SK-N-SH (cell line): ENCODE measurements at regions not wholly inside any gene's neighbourhood (a gene's known extent, or its start where the extent isn't known, plus 50 kb on each side); places are given as distances from the start of the nearest gene placed in this dataset.

ENCODE experiments used
- CTCF ChIA-PET: fragments of 300-600, 350-600 bp; formaldehyde crosslinking; extraction: SDS; loops from one replicate; lab custom pipeline; 2021; lab: Yijun Ruan, JAX
- POLR2A ChIA-PET: fragments of 350-600 bp; sonication (Branson Sonifier 250); formaldehyde crosslinking; extraction: SDS; loops from one replicate; lab custom pipeline; 2020; ENCODE audit warnings: antibody characterized with exemption, inconsistent platforms; lab: Yijun Ruan, JAX
- DNase-seq: peaks from one replicate; pipeline ENCODE4 v3.0.0; 2012
- H2AFZ ChIP-seq: fragments of 200-600 bp; sonication (generic); 2 replicates; pipeline ENCODE4 v1.8.1; 2016; ENCODE audit warnings: antibody characterized with exemption, mild to moderate bottlenecking, low read depth
- H3F3A ChIP-seq: fragments of 200-600 bp; sonication (generic); replicated peaks from 2 replicates; pipeline ENCODE3; 2016; ENCODE audit warnings: antibody characterized with exemption, mild to moderate bottlenecking; ENCODE audit not compliant: insufficient read depth
- H3K27ac ChIP-seq, 2 experiments: fragments of 200-500 bp in 1 of 2; fragments of 200-600 bp in 1 of 2; sonication (Bioruptor generic) in 1 of 2; sonication (generic), shearing (Covaris generic) in 1 of 2; 2 replicates each; pipeline versions ENCODE4 v1.5.1 to v1.6.1; 2014 to 2016; ENCODE audit warnings: low read depth in 2 of 2, inconsistent platforms in 1 of 2, low read length in 1 of 2, mild to moderate bottlenecking in 1 of 2, mixed read lengths in 1 of 2
- H3K27me3 ChIP-seq: fragments of 200-600 bp; sonication (generic), shearing (Covaris generic); 2 replicates; pipeline ENCODE4 v1.6.1; 2016; ENCODE audit warnings: mixed run types; ENCODE audit not compliant: insufficient read depth
- H3K36me3 ChIP-seq, 2 experiments: fragments of 200-500 bp in 1 of 2; fragments of 200-600 bp in 1 of 2; sonication (Bioruptor generic) in 1 of 2; sonication (generic) in 1 of 2; replicated peaks in 1 of 2; 2 replicates each; pipeline versions ENCODE3 to v1.5.1; 2014 to 2016; ENCODE audit warnings: low read length in 1 of 2, mild to moderate bottlenecking in 1 of 2; ENCODE audit not compliant: insufficient read depth in 2 of 2, control insufficient read depth in 1 of 2
- H3K4me1 ChIP-seq, 2 experiments: fragments of 200-500 bp in 1 of 2; fragments of 200-600 bp in 1 of 2; sonication (Bioruptor generic) in 1 of 2; sonication (generic), shearing (Covaris generic) in 1 of 2; 2 replicates each; pipeline versions ENCODE4 v1.5.1 to v1.6.1; 2014 to 2016; ENCODE audit warnings: low read depth in 1 of 2, low read length in 1 of 2, mixed run types in 1 of 2; ENCODE audit not compliant: insufficient read depth in 2 of 2, control insufficient read depth in 1 of 2
- H3K4me2 ChIP-seq: fragments of 200-600 bp; sonication (generic), shearing (Covaris generic); 2 replicates; pipeline ENCODE4 v1.6.1; 2017; ENCODE audit warnings: mixed run types
- H3K4me3 ChIP-seq, 2 experiments: fragments of 200-500 bp in 1 of 2; fragments of 200-600 bp in 1 of 2; sonication (Bioruptor generic) in 1 of 2; sonication (generic), shearing (Covaris generic) in 1 of 2; 2 replicates each; pipeline versions ENCODE4 v1.5.1 to v1.8.1; 2014 to 2016; ENCODE audit warnings: low read depth in 2 of 2, inconsistent platforms in 1 of 2, low read length in 1 of 2, mild to moderate bottlenecking in 1 of 2, mixed read lengths in 1 of 2, moderate library complexity in 1 of 2
- H3K79me2 ChIP-seq: fragments of 200-600 bp; sonication (generic); 2 replicates; pipeline ENCODE4 v1.8.1; 2017; ENCODE audit warnings: mild to moderate bottlenecking; ENCODE audit not compliant: insufficient read depth
- H3K9ac ChIP-seq: fragments of 200-600 bp; sonication (generic); 2 replicates; pipeline ENCODE4 v1.6.1; 2017; ENCODE audit warnings: mixed run types
- H3K9me2 ChIP-seq: fragments of 200-600 bp; sonication (generic); 2 replicates; pipeline ENCODE4 v1.6.1; 2017; ENCODE audit warnings: mixed run types
- H3K9me3 ChIP-seq: fragments of 200-600 bp; sonication (generic); 2 replicates; pipeline ENCODE4 v1.6.1; 2017; ENCODE audit warnings: mixed run types, mild to moderate bottlenecking, moderate library complexity
- H4K20me1 ChIP-seq: fragments of 200-600 bp; sonication (generic); 2 replicates; pipeline ENCODE4 v1.6.1; 2017; ENCODE audit warnings: mild to moderate bottlenecking, mixed run types; ENCODE audit not compliant: insufficient read depth
- CHD2 ChIP-seq: fragments of 150-350 bp; IDR thresholded peaks from 2 replicates; pipeline ENCODE4 v1.6.1; 2018; ENCODE audit warnings: low read length; ENCODE audit not compliant: partially characterized antibody
- CTCF ChIP-seq: fragments of 200-600 bp; sonication (generic); IDR thresholded peaks from 2 replicates; pipeline ENCODE4 v1.6.1; 2017; ENCODE audit warnings: antibody characterized with exemption, mild to moderate bottlenecking, moderate library complexity
- EP300 ChIP-seq, 2 experiments: IDR thresholded peaks; 2 replicates each; pipeline versions ENCODE4 v1.4.0 to v1.6.1; 2012; ENCODE audit warnings: borderline replicate concordance in 1 of 2, low read depth in 1 of 2, low read length in 1 of 2
- FOXJ3 ChIP-seq: sonication (generic); formaldehyde crosslinking; IDR thresholded peaks from 2 replicates; pipeline ENCODE4 v1.5.1; 2020; ENCODE audit warnings: mild to moderate bottlenecking, missing genetic modification reagents
- GABPA ChIP-seq: IDR thresholded peaks from 2 replicates; pipeline ENCODE4 v1.4.0; 2012; ENCODE audit warnings: low read depth, mild to moderate bottlenecking
- GATA2 ChIP-seq: sonication (generic); formaldehyde crosslinking; IDR thresholded peaks from 2 replicates; pipeline ENCODE4 v1.5.0; 2020; ENCODE audit warnings: mild to moderate bottlenecking, missing genetic modification reagents
- JUND ChIP-seq: IDR thresholded peaks from 2 replicates; pipeline ENCODE4 v1.4.0; 2012
- MAX ChIP-seq: IDR thresholded peaks from 2 replicates; pipeline ENCODE4 v1.4.0; 2012; ENCODE audit warnings: low read depth
- MXI1 ChIP-seq: IDR thresholded peaks from 2 replicates; pipeline ENCODE4 v1.6.1; 2012; ENCODE audit warnings: mild to moderate bottlenecking, low read depth, low read length, improper control_type of control experiment
- NFIC ChIP-seq: IDR thresholded peaks from 2 replicates; pipeline ENCODE4 v1.4.0; 2012; ENCODE audit warnings: borderline replicate concordance
- NRF1 ChIP-seq: IDR thresholded peaks from 2 replicates; pipeline ENCODE4 v1.6.1; 2012; ENCODE audit warnings: low read depth, mild to moderate bottlenecking, low read length
- POLR2AphosphoS5 ChIP-seq: IDR thresholded peaks from 2 replicates; pipeline ENCODE4 v1.6.1; 2012; ENCODE audit warnings: low read depth, low read length
- RAD21 ChIP-seq: IDR thresholded peaks from 2 replicates; pipeline ENCODE4 v1.6.1; 2012; ENCODE audit warnings: mild to moderate bottlenecking, low read length
- RXRA ChIP-seq: IDR thresholded peaks from 2 replicates; pipeline ENCODE4 v1.4.0; 2012; ENCODE audit warnings: low read depth, mild to moderate bottlenecking, borderline replicate concordance
- SIN3A ChIP-seq: IDR thresholded peaks from 2 replicates; pipeline ENCODE4 v1.6.1; 2012; ENCODE audit warnings: low read depth, mild to moderate bottlenecking, low read length, moderate library complexity, borderline replicate concordance
- SMC3 ChIP-seq: IDR thresholded peaks from 2 replicates; pipeline ENCODE4 v1.6.1; 2012; ENCODE audit warnings: low read depth, low read length, improper control_type of control experiment
- TAF1 ChIP-seq: IDR thresholded peaks from 2 replicates; pipeline ENCODE4 v1.6.1; 2012; ENCODE audit warnings: low read depth, mild to moderate bottlenecking, low read length, moderate library complexity, borderline replicate concordance
- USF2 ChIP-seq: fragments of 150-350 bp; IDR thresholded peaks from 2 replicates; pipeline ENCODE4 v1.6.1; 2017; ENCODE audit warnings: antibody characterized with exemption, low read length, low read depth, borderline replicate concordance
- WGBS: methylation state at CpG from one replicate; pipeline ENCODE4 v1.1.6; 2017; ENCODE audit warnings: low lambda C conversion rate; 5-methylcytosine and 5-hydroxymethylcytosine counted together

- Histone ChIP-seq H2AFZ (no peak overlapping the region), H3K4me1 (no peaks in the 10 kb centered on the region; a peak in 1 of 4 replicates), H3K4me3 (no peak overlapping the region), H3K9me2 (no peaks in the 10 kb centered on the region), H3K9me3 (0 out of 2 replicates have a peak, but pooled peaks cover 4% of the 10 kb centered on the region), H3K4me2 (no peak overlapping the region), H3K27me3 (no peaks in the 10 kb centered on the region), H3F3A (no peaks in the 10 kb centered on the region), H3K36me3 (no peaks in the 10 kb centered on the region), H4K20me1 (no peaks in the 10 kb centered on the region), H3K79me2 (no peaks in the 10 kb centered on the region), H3K9ac (no peak overlapping the region), H3K27ac (no peak overlapping the region)
- CTCF ChIA-PET = no interaction called here
- 54% methylated on average over 4 of the region's 4 CpGs for WGBS
- POLR2A ChIA-PET = no interaction called here
- DNase-seq = no peak
- no peak for TF ChIP-seq CTCF
- TF ChIP-seq RXRA = no peak
- TF ChIP-seq EP300 (IDR thresholded peaks at IDR 0.05; ENCODE audit: borderline replicate concordance in 1 of 2, low read depth in 1 of 2, low read length in 1 of 2) = no peak
- no peak for TF ChIP-seq NRF1
- TF ChIP-seq SMC3 = no peak
- no peak for TF ChIP-seq GATA2
- no peak for TF ChIP-seq SIN3A
- no peak for TF ChIP-seq POLR2AphosphoS5
- TF ChIP-seq GABPA = no peak
- TF ChIP-seq RAD21 = no peak
- no peak for TF ChIP-seq MAX
- no peak for TF ChIP-seq NFIC
- TF ChIP-seq JUND = no peak
- no peak for TF ChIP-seq FOXJ3 (CRISPR knock-in tag)
- TF ChIP-seq TAF1 = no peak
- TF ChIP-seq USF2 = no peak
- no peak for TF ChIP-seq CHD2
- TF ChIP-seq MXI1 = no peak
- TF ChIP-seq, all 33 proteins: peak for 0
Measured at GRCh38 chr6:164417537-164418261, 891.7 kb downstream of the C6orf118 start.
